Smooth muscle cell (in vitro differentiated cells): ENCODE measurements at regions not wholly inside any gene's neighbourhood (a gene's known extent, or its start where the extent isn't known, plus 50 kb on each side); places are given as distances from the start of the nearest gene placed in this dataset.
"Not testable (repeated sequence)": the region's sequence is repeated elsewhere in the genome, so short reads cannot be mapped to it uniquely, and the experiment has no call there.

Experiments
- DNase-seq: peaks from one replicate; lab custom pipeline; 2025; ENCODE audit not compliant: unreplicated experiment; lab: John Stamatoyannopoulos, UW
- H2AFZ ChIP-seq: fragments of 200-600 bp; sonication (generic); 2 replicates; pipeline ENCODE4 v1.6.0; 2016; ENCODE audit warnings: antibody characterized with exemption, low read depth, mild to moderate bottlenecking
- H3F3A ChIP-seq: fragments of 200-600 bp; sonication (generic); 2 replicates; pipeline ENCODE4 v1.6.0; 2017; ENCODE audit warnings: antibody characterized with exemption, low read depth
- H3K27ac ChIP-seq: fragments of 200-600 bp; sonication (generic); 2 replicates; pipeline ENCODE4 v1.5.1; 2016; ENCODE audit warnings: low read depth, mild to moderate bottlenecking
- H3K27me3 ChIP-seq: fragments of 200-600 bp; sonication (generic); 2 replicates; pipeline ENCODE4 v1.6.1; 2016; ENCODE audit warnings: low read depth, mild to moderate bottlenecking
- H3K36me3 ChIP-seq: fragments of 200-600 bp; sonication (generic); 2 replicates; pipeline ENCODE4 v1.5.1; 2016; ENCODE audit warnings: low read depth
- H3K4me1 ChIP-seq: fragments of 200-600 bp; sonication (generic); 2 replicates; pipeline ENCODE4 v1.5.1; 2016; ENCODE audit warnings: low read depth
- H3K4me2 ChIP-seq: fragments of 200-600 bp; sonication (generic); 2 replicates; pipeline ENCODE4 v1.6.0; 2016; ENCODE audit warnings: mild to moderate bottlenecking
- H3K4me3 ChIP-seq: fragments of 200-600 bp; sonication (generic); 2 replicates; pipeline ENCODE4 v1.5.1; 2016; ENCODE audit warnings: mild to moderate bottlenecking
- H3K79me2 ChIP-seq: fragments of 200-600 bp; sonication (generic); 2 replicates; pipeline ENCODE4 v1.6.0; 2016; ENCODE audit warnings: low read depth, mild to moderate bottlenecking
- H3K9ac ChIP-seq: fragments of 200-600 bp; sonication (generic); 2 replicates; pipeline ENCODE4 v1.6.0; 2016; ENCODE audit warnings: low read depth
- H3K9me3 ChIP-seq: fragments of 200-600 bp; sonication (generic); replicated peaks from 2 replicates; pipeline ENCODE4 v1.5.1; 2016; ENCODE audit warnings: low read depth
- H4K20me1 ChIP-seq: fragments of 200-600 bp; sonication (generic); 2 replicates; pipeline ENCODE4 v1.6.0; 2016; ENCODE audit warnings: low read depth
- WGBS: methylation state at CpG from one replicate; pipeline ENCODE4 v1.1.7; 2016; ENCODE audit warnings: low lambda C conversion rate; 5-methylcytosine and 5-hydroxymethylcytosine counted together
- TF ChIP-seq, protein P1 (sequence below): fragments of 200-600 bp; sonication (generic); IDR thresholded peaks from 2 replicates; pipeline ENCODE4 v1.5.1; 2017; ENCODE audit warnings: borderline replicate concordance, mild to moderate bottlenecking, antibody characterized with exemption; ENCODE audit not compliant: insufficient read depth, poor library complexity, severe bottlenecking

DNA sequence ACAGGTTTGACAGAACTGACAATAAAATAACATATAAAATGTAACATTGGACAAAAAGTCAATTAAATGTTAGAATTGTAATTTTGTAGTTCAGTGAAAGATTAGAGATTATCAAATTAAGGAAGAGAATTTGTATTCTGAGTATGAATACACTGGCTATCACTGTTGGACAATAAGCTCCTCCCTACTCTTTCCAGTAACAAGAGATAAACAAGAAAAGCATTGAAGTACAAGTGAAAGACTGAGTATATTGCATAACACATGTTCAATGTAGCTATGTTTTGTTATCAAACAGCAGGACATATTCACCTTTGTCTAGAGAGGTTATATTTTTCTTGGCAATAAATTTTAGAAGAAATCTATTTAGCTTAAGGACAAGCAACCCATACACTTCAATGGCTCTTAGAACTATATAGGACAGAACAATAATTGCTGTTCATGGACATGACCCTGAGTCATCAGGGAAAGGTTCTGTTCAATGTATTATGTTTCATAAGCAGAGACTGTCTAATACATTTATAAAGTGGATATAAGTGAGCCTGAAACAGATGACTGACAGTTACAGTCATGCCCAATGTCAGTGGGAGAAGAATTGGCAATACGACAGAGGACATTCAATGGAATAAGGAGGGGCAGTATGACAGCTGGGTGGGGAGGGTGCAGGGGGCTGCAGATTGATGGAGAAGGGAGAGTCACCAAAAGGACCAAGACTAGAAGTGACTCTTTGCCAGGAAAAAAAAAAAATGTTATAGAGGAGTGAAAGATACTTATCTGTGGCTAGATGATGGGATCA, 520.4 kb downstream of the FRK start:
- WGBS, result 95% methylated on average over 1 of the region's 1 CpG
- Histone ChIP-seq H3K4me3 (no peak overlapping the region), H3K36me3 (no peaks in the 10 kb centered on the region), H3F3A (no peaks in the 10 kb centered on the region), H3K79me2 (no peaks in the 10 kb centered on the region), H3K27me3 (no peaks in the 10 kb centered on the region), H3K27ac (no peak overlapping the region), H3K9me3 (no peaks in the 10 kb centered on the region), H3K4me2 (no peak overlapping the region), H4K20me1 (no peaks in the 10 kb centered on the region), H2AFZ (no peak overlapping the region), H3K9ac (no peak overlapping the region), H3K4me1 (no peaks in the 10 kb centered on the region)
- TF ChIP-seq, protein P1, sequence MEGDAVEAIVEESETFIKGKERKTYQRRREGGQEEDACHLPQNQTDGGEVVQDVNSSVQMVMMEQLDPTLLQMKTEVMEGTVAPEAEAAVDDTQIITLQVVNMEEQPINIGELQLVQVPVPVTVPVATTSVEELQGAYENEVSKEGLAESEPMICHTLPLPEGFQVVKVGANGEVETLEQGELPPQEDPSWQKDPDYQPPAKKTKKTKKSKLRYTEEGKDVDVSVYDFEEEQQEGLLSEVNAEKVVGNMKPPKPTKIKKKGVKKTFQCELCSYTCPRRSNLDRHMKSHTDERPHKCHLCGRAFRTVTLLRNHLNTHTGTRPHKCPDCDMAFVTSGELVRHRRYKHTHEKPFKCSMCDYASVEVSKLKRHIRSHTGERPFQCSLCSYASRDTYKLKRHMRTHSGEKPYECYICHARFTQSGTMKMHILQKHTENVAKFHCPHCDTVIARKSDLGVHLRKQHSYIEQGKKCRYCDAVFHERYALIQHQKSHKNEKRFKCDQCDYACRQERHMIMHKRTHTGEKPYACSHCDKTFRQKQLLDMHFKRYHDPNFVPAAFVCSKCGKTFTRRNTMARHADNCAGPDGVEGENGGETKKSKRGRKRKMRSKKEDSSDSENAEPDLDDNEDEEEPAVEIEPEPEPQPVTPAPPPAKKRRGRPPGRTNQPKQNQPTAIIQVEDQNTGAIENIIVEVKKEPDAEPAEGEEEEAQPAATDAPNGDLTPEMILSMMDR, result no peak
- DNase-seq, result no peak

DNA sequence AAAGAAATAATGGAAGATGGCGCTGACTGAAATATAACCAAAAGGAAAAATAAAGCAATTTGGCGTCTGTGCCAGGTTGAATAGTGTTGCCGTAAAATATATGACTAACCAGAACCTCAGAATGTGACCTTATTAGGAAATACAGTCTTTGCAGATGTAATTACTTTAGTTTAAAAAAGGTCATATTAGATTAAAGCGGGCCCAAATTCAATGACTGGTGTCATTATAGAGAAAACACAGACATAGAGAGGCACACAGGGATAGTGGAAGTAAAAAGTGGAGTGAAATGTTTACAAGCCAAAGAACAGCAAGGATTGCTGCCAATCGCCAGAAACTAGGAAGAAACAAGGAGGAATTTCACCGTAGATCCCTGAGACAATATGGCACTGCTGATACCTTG, 521.2 kb downstream of the FRK start:
- DNase-seq, result no peak
- Histone ChIP-seq H3F3A (no peaks in the 10 kb centered on the region), H3K27ac (no peak overlapping the region), H3K4me2 (no peak overlapping the region), H3K36me3 (no peaks in the 10 kb centered on the region), H3K9ac (no peak overlapping the region), H3K9me3 (no peaks in the 10 kb centered on the region), H2AFZ (no peak overlapping the region), H3K4me1 (no peaks in the 10 kb centered on the region), H3K27me3 (no peaks in the 10 kb centered on the region), H3K79me2 (no peaks in the 10 kb centered on the region), H4K20me1 (no peaks in the 10 kb centered on the region), H3K4me3 (no peak overlapping the region)
- TF ChIP-seq, protein P1, result no peak
- 96% methylated on average over 6 of the region's 6 CpGs for WGBS

DNA sequence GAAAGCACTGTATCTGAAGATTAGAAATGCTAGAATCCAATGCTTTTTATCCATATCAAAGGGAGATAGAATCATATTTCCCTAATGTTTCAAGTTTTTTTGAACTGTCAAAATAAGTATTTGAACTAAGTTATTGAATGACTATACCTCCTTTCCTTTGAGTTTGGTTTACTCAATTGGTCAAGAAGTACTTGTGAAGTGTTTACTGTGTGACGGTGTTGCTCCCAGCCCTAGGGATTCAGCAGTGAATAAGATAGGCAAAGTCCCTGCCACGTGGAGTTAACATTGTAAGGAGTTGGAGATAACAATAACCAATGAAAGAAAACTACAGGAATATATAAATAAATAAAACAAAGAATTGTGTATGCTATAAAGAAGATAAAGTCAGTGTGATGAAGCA, 535.9 kb downstream of the FRK start:
- no peak overlapping the region for H3K4me3 ChIP-seq
- H3K79me2 ChIP-seq, result no peaks in the 10 kb centered on the region
- no peaks in the 10 kb centered on the region for H3K4me1 ChIP-seq
- H3K27ac ChIP-seq, result no peak overlapping the region
- no peak overlapping the region for H2AFZ ChIP-seq
- H3K27me3 ChIP-seq, result no peaks in the 10 kb centered on the region
- H3K36me3 ChIP-seq, result no peaks in the 10 kb centered on the region
- no peaks in the 10 kb centered on the region for H3F3A ChIP-seq
- 59% methylated on average over 2 of the region's 2 CpGs for WGBS
- no peaks in the 10 kb centered on the region for H3K9me3 ChIP-seq
- TF ChIP-seq, protein P1, result no peak
- DNase-seq, result no peak
- H4K20me1 ChIP-seq, result no peaks in the 10 kb centered on the region
- H3K4me2 ChIP-seq, result no peak overlapping the region
- no peak overlapping the region for H3K9ac ChIP-seq

DNA sequence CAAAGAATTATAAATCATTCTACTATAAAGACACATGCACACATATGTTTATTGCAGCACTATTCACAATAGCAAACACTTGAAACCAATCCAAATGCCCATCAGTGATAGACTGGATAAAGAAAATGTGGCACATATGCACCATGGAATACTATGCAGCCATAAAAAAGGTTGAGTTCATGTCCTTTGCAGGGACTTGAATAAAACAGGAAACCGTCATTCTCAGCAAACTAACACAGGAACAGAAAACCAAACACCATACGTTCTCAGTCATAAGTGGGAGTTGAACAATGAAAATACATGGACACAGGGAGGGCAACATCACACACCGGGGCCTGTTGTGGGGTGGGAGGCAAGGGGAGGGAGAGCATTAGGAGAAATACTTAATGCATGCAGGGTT, 538.9 kb downstream of the FRK start:
- H3K4me3 ChIP-seq, H3K79me2 ChIP-seq, H3K36me3 ChIP-seq, H3K4me2 ChIP-seq, H3K9ac ChIP-seq, DNase-seq, H3K27ac ChIP-seq, H3F3A ChIP-seq, H4K20me1 ChIP-seq, H3K4me1 ChIP-seq, H2AFZ ChIP-seq, H3K9me3 ChIP-seq, H3K27me3 ChIP-seq: not testable (repeated sequence)
- WGBS, result 82% methylated on average over 3 of the region's 3 CpGs
